Vagina (tissue), 2 donors: ENCODE measurements at regions not wholly inside any gene's neighbourhood (a gene's known extent, or its start where the extent isn't known, plus 50 kb on each side); places are given as distances from the start of the nearest gene placed in this dataset.
"Not testable (repeated sequence)": the region's sequence is repeated elsewhere in the genome, so short reads cannot be mapped to it uniquely, and the experiment has no call there.

ENCODE experiments used
- POLR2AphosphoS5 ChIP-seq, 2 donors: sonication (generic); formaldehyde crosslinking; IDR thresholded peaks; one replicate each; pipeline ENCODE4 v1.9.0; 2017; ENCODE audit warnings: antibody characterized with exemption in 2 of 2, mild to moderate bottlenecking in 2 of 2, low read depth in 1 of 2; ENCODE audit not compliant: insufficient read depth in 1 of 2
- TF ChIP-seq, protein P1 (sequence below), 3 experiments: fragments of 450-650 bp in 2 of 3; fragments of 200-600 bp in 1 of 3; sonication (generic) in 1 of 3; IDR thresholded peaks; one replicate each; pipeline ENCODE4 v1.5.1; 2017 to 2019; ENCODE audit warnings: antibody characterized with exemption in 3 of 3, mild to moderate bottlenecking in 2 of 3, moderate library complexity in 2 of 3

DNA sequence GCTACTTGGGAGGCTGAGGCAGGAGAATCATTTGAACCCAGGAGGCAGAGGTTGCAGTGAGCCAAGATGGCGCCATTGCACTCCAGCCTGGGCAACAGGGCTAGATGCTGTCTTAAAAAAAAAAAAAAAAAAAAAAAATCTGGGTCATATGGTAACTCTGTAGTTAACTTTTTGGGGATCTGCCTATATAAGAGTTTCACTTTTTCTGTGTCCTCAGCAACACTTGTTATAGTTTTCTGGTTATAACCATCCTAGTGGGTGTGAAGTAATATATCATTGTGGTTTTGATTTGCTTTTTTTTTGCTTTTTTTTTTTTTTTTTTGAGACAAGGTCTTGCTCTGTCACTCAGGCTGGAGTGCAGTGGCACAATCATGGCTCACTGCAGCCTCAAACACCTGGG lies 54.3 kb upstream of the SHB start:
- TF ChIP-seq, protein P1, sequence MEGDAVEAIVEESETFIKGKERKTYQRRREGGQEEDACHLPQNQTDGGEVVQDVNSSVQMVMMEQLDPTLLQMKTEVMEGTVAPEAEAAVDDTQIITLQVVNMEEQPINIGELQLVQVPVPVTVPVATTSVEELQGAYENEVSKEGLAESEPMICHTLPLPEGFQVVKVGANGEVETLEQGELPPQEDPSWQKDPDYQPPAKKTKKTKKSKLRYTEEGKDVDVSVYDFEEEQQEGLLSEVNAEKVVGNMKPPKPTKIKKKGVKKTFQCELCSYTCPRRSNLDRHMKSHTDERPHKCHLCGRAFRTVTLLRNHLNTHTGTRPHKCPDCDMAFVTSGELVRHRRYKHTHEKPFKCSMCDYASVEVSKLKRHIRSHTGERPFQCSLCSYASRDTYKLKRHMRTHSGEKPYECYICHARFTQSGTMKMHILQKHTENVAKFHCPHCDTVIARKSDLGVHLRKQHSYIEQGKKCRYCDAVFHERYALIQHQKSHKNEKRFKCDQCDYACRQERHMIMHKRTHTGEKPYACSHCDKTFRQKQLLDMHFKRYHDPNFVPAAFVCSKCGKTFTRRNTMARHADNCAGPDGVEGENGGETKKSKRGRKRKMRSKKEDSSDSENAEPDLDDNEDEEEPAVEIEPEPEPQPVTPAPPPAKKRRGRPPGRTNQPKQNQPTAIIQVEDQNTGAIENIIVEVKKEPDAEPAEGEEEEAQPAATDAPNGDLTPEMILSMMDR (IDR thresholded peaks at IDR 0.05) = not testable (repeated sequence)
- not testable (repeated sequence) for TF ChIP-seq POLR2AphosphoS5 (IDR thresholded peaks at IDR 0.05; ENCODE audit: insufficient read depth in 1 of 2, low read depth in 1 of 2)
